SK-N-MC (cell line): ENCODE measurements at regions not wholly inside any gene's neighbourhood (a gene's known extent, or its start where the extent isn't known, plus 50 kb on each side); places are given as distances from the start of the nearest gene placed in this dataset.

Source experiments
- EZH2 ChIP-seq: fragments of 200-600 bp; sonication (generic); IDR thresholded peaks from one replicate; pipeline ENCODE4 v1.6.1; 2017; ENCODE audit warnings: antibody characterized with exemption
- FOXP2 ChIP-seq: optimal IDR thresholded peaks from 2 replicates; pipeline ENCODE3; 2011; ENCODE audit warnings: mild to moderate bottlenecking, moderate library complexity; ENCODE audit not compliant: insufficient read depth; ENCODE audit errors: extremely low read length, control extremely low read depth
- POLR2AphosphoS5 ChIP-seq: IDR thresholded peaks from 2 replicates; pipeline ENCODE4 v1.6.1; 2012; ENCODE audit warnings: mild to moderate bottlenecking, low read depth, low read length, borderline replicate concordance

DNA sequence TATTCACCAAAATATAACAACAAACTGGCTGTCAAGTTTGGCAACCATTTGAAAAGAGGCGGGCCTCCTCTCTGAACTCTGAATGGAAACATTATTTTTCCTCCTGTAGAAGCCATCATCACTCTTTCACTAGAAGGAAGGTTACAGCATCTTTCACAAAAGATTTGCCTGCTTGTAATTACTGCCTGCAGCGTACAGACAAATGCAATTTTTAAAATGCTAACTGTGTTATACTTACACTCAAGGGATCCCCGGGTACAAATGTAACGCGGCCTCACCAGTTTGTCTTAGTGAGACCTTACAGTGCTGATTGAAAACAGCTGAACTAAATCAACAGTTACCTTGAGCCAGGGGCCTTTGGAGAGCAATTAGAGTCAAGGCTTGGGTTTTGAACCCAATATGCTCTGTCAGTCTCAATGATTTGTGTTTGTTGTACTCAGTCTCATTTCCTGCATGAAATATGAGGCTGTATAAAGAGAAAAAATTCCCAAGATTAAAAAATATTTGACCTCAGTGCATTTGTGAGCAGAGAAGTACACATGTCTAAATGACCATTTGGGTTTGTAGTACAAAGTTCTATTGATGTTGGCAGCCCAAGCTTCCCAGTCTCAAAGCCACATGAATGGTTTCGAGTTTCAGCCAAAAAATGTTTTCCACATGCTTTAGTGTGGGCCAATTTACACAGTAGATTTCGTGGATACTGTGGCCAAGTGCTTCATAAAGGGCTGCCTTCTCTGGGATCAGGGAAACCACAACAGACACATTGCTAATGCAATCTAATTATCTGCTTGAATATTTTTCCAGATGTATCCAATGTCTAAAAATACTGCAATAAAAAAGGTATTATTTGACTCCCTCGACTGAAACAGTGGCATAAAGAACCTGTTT is 500.0 kb downstream of the SPATA31D1 start:
- TF ChIP-seq POLR2AphosphoS5: no peak
- TF ChIP-seq EZH2: no peak
- no peak for TF ChIP-seq FOXP2
